ENCODE measurements at regions not wholly inside any gene's neighbourhood (a gene's known extent, or its start where the extent isn't known, plus 50 kb on each side); places are given as distances from the start of the nearest gene placed in this dataset.
"Not testable (repeated sequence)": the region's sequence is repeated elsewhere in the genome, so short reads cannot be mapped to it uniquely, and the experiment has no call there.

DNA sequence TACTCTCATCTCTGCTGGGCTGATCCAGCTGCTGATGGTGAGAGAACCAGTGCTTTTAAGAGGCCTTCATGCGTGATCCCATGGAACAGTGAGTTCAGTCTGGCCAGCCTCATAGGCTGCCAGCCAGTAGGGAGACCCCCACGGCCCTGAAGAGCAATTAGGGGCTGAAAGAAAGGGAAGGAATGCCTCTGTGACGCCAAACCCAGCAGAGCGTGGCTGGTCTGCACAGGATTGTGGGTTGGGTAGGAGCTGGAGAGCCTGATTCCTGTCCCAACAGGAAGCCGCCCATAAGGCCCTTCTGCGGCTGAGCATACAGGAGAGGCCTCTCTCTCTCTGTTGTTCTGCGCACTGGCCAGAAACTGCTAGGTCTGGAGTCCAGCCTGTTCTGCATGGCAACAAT, 181.5 kb upstream of the E2F8 start:
- Histone ChIP-seq H3K27me3 (peaks cover 11% of the 10 kb centered on the region), H3K9me3 (no peaks in the 10 kb centered on the region), H3K36me3 (no peaks in the 10 kb centered on the region), H3K4me1 (no peaks in the 10 kb centered on the region), H3K27ac (no peak overlapping the region), H3K4me3 (no peak overlapping the region)
- TF ChIP-seq, protein P1, sequence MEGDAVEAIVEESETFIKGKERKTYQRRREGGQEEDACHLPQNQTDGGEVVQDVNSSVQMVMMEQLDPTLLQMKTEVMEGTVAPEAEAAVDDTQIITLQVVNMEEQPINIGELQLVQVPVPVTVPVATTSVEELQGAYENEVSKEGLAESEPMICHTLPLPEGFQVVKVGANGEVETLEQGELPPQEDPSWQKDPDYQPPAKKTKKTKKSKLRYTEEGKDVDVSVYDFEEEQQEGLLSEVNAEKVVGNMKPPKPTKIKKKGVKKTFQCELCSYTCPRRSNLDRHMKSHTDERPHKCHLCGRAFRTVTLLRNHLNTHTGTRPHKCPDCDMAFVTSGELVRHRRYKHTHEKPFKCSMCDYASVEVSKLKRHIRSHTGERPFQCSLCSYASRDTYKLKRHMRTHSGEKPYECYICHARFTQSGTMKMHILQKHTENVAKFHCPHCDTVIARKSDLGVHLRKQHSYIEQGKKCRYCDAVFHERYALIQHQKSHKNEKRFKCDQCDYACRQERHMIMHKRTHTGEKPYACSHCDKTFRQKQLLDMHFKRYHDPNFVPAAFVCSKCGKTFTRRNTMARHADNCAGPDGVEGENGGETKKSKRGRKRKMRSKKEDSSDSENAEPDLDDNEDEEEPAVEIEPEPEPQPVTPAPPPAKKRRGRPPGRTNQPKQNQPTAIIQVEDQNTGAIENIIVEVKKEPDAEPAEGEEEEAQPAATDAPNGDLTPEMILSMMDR (IDR thresholded peaks at IDR 0.05) = no peak
- TF ChIP-seq EP300 (IDR thresholded peaks at IDR 0.05) (no peak), POLR2AphosphoS5 (IDR thresholded peaks at IDR 0.05) (no peak), POLR2A (IDR thresholded peaks at IDR 0.05) (no peak)
- 70% methylated on average over 5 of the region's 7 CpGs; no CpG with 5 or more reads in 1 of the 2 donors for WGBS, 2 donors (ENCODE audit: low coverage in 1 of 2)
- ATAC-seq = no peak

DNA sequence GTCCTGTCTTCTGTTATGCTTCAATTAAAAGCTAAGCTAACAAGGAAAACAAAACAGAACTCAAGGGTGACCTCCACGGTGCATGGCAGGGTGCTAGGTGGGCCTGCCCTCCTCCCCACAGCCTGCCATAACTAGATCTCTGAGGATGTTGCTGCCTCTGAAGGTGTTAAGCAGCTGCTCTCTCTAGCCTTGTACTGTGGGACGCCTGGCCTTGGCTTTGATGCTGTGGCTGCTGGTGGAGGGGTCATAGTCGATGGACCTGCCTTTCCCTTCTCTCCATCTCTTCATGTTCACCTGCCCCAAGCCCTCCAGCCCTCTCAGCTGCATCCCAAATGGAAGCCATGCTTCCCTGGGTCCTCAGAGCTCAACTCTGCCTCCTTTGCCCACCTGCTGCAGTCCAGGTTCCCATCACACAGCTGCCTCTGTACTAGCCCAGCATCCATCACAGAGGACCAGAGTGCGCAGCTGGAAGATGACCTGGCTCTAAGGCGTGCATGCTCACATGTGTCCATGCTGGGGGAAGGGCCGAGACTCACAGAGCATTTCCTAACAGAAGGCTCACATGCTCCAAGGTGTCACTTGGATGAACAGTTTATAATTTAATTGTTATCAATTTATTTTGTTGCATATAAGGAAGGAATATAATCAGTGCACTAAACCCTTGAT, 180.3 kb upstream of the E2F8 start:
- no peak for ATAC-seq
- Histone ChIP-seq H3K9me3 (no peaks in the 10 kb centered on the region), H3K27ac (no peak overlapping the region), H3K4me3 (no peak overlapping the region), H3K36me3 (no peaks in the 10 kb centered on the region), H3K4me1 (no peaks in the 10 kb centered on the region), H3K27me3 (peaks cover 2% of the 10 kb centered on the region)
- 45 to 57% methylated on average over 2 to 5 of the region's 6 CpGs for WGBS, 2 donors (ENCODE audit: low coverage in 1 of 2)
- TF ChIP-seq EP300 (IDR thresholded peaks at IDR 0.05) (no peak), POLR2AphosphoS5 (IDR thresholded peaks at IDR 0.05) (no peak), POLR2A (IDR thresholded peaks at IDR 0.05) (no peak)
- TF ChIP-seq, protein P1 (IDR thresholded peaks at IDR 0.05) = no peak

DNA sequence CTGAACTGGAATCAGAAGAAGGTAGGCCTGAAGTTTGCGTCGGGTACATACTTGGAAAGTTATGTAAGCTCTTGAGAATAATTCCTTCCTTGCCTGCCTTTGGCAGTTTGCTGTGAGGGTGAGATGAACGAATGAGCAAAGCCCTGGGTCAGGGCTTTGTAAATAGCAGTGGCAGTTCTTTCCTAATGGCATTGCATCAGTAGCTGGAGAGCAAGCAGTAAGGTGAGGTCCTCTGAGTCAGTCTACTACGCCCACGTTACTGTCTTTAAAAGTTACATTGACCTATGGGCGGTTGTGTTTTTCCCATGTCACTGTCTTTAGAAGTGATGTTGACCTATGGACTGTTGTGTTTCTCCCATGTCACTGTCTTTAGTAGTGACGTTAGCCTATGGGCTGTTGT, 179.1 kb upstream of the E2F8 start:
- H3K9me3 ChIP-seq = no peaks in the 10 kb centered on the region
- no peaks in the 10 kb centered on the region for H3K27me3 ChIP-seq
- H3K4me3 ChIP-seq = no peak overlapping the region
- H3K36me3 ChIP-seq = no peaks in the 10 kb centered on the region
- peak; percentile 51 for ATAC-seq
- no peaks in the 10 kb centered on the region for H3K4me1 ChIP-seq
- TF ChIP-seq, protein P1 (IDR thresholded peaks at IDR 0.05) = no peak
- TF ChIP-seq POLR2A (IDR thresholded peaks at IDR 0.05) (no peak), EP300 (IDR thresholded peaks at IDR 0.05) (no peak), POLR2AphosphoS5 (IDR thresholded peaks at IDR 0.05) (no peak)
- 62 to 80% methylated on average over 2 to 6 of the region's 7 CpGs for WGBS, 2 donors (ENCODE audit: low coverage in 1 of 2)
- no peak overlapping the region for H3K27ac ChIP-seq

DNA sequence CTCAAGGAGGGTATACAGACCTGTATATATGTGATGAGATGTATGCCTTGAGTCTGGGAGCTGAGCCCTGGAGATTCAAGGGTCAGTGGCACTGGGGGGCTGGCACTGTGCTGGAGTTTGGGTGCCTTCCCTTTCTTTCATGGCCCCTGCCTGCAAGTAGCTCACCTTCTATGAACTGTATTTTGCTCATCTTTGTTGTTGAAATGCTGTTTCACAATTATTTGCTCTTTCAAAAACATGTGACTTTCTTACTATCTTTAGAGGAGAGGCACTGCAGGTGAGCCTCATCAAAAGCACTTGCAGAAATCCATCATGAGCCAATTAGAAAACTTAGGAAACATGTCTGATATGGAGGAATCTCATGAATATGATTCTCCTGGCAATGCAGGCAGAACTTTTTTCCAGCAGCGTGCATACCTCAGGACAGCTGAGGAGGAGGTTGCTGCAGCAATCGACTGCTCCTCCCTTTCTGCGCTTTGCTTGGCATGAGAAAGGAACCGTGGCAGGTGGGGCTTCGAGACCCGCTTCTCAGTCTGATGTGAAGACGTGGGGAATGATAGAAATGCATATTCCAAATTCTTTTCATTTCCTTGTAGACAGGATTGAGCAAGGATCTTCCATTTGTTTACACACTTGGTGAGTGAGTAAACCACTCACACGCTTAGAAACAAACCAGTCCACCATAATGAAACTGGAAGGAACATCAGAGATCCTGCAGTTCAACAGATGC, 178.4 kb upstream of the E2F8 start:
- Histone ChIP-seq H3K27me3 (no peaks in the 10 kb centered on the region), H3K36me3 (no peaks in the 10 kb centered on the region), H3K27ac (no peak overlapping the region), H3K4me1 (no peaks in the 10 kb centered on the region), H3K4me3 (no peak overlapping the region), H3K9me3 (no peaks in the 10 kb centered on the region)
- TF ChIP-seq, protein P1 (IDR thresholded peaks at IDR 0.05) = no peak
- TF ChIP-seq POLR2A (IDR thresholded peaks at IDR 0.05) (no peak), POLR2AphosphoS5 (IDR thresholded peaks at IDR 0.05) (no peak), EP300 (IDR thresholded peaks at IDR 0.05) (no peak)
- peak; percentile 71 for ATAC-seq
- WGBS, 2 donors (ENCODE audit: low coverage in 1 of 2) = 29 to 52% methylated on average over 6 to 8 of the region's 8 CpGs

DNA sequence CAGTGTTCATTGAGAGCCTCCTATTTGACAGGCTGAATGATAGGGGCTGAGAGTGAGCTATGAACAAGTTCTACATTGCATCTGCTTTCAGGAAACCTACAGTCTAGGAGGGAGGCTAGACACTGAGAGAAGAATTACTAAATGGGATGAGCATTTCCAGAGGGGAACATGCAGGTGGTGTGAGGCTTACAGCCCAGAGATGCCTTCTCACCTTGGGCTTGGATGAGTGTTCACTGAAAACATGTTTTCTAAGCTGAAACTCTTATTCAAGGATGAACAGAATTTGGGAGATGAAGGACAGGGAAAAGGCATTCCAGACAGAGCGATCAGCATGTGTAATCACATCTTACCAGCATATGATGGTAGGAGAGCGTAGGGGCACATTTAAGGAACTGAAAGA, 177.5 kb upstream of the E2F8 start:
- H3K27ac ChIP-seq = no peak overlapping the region
- H3K27me3 ChIP-seq = no peaks in the 10 kb centered on the region
- H3K4me3 ChIP-seq = no peak overlapping the region
- H3K36me3 ChIP-seq = no peaks in the 10 kb centered on the region
- TF ChIP-seq, protein P1 (IDR thresholded peaks at IDR 0.05) = no peak
- no peak for TF ChIP-seq POLR2A (IDR thresholded peaks at IDR 0.05)
- TF ChIP-seq EP300 (IDR thresholded peaks at IDR 0.05) = no peak
- no peak for TF ChIP-seq POLR2AphosphoS5 (IDR thresholded peaks at IDR 0.05)
- H3K4me1 ChIP-seq = no peaks in the 10 kb centered on the region
- H3K9me3 ChIP-seq = no peaks in the 10 kb centered on the region
- ATAC-seq = no peak
- 90 to 96% methylated on average over 2 of the region's 2 CpGs for WGBS, 2 donors (ENCODE audit: low coverage in 1 of 2)

DNA sequence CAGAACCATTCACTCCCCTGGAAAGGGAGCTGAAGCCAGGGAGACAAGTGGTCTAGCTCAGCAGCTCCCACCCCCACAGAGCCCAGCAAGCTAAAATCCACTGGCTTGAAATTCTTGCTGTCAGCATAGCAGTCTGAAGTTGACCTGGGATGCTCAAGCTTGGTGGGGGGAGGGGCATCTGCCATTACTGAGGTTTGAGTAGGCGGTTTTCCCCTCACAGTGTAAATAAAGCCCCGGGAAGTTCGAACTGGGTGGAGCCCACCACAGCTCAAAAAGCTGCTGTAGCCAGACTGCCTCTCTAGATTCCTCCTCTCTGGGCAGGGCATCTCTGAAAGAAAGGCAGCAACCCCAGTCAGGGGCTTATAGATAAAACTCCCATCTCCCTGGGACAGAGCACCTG, 171.3 kb upstream of the E2F8 start:
- H3K9me3 ChIP-seq, ATAC-seq, H3K27ac ChIP-seq, H3K4me1 ChIP-seq, H3K36me3 ChIP-seq, H3K4me3 ChIP-seq: not testable (repeated sequence)
- WGBS, 2 donors (ENCODE audit: low coverage in 1 of 2) = 0% methylated on average over 1 of the region's 3 CpGs; no CpG with 5 or more reads in 1 of the 2 donors
- H3K27me3 ChIP-seq = peaks cover 16% of the 10 kb centered on the region

All from gastroesophageal sphincter (tissue), 4 donors.